ENCODE measurements at regions not wholly inside any gene's neighbourhood (a gene's known extent, or its start where the extent isn't known, plus 50 kb on each side); places are given as distances from the start of the nearest gene placed in this dataset.

- CTCF ChIA-PET, result no interaction called here
- TF ChIP-seq CTCF (IDR thresholded peaks at IDR 0.05; ENCODE audit: insufficient read depth, low read depth, low read length), result no peak
- H3K36me3 ChIP-seq (ENCODE audit: control insufficient read depth, insufficient read depth, low read length), result no peaks in the 10 kb centered on the region
- POLR2A ChIA-PET, result no interaction called here
- DNase-seq (ENCODE audit: low read depth), result no peak
- H3K4me3 ChIP-seq (ENCODE audit: low read depth, low read length), result no peak overlapping the region
- H3K27me3 ChIP-seq (ENCODE audit: control insufficient read depth, insufficient read depth, low read length), result no peaks in the 10 kb centered on the region
These were observed 600.0 kb downstream of the SI start for GRCh38 chr3:164478323-164478722.

- CTCF ChIA-PET, result no interaction called here
- Histone ChIP-seq H3K36me3 (ENCODE audit: control insufficient read depth, insufficient read depth, low read length) (no peaks in the 10 kb centered on the region), H3K27me3 (ENCODE audit: control insufficient read depth, insufficient read depth, low read length) (no peaks in the 10 kb centered on the region), H3K4me3 (ENCODE audit: low read depth, low read length) (no peak overlapping the region)
- no peak for TF ChIP-seq CTCF (IDR thresholded peaks at IDR 0.05; ENCODE audit: insufficient read depth, low read depth, low read length)
- POLR2A ChIA-PET, result no interaction called here
- no peak for DNase-seq (ENCODE audit: low read depth)
These were observed 600.9 kb downstream of the SI start for GRCh38 chr3:164477403-164477802.

- ChIA-PET CTCF (no interaction called here), POLR2A (no interaction called here)
- TF ChIP-seq CTCF (IDR thresholded peaks at IDR 0.05; ENCODE audit: insufficient read depth, low read depth, low read length), result no peak
- no peak overlapping the region for H3K4me3 ChIP-seq (ENCODE audit: low read depth, low read length)
- H3K27me3 ChIP-seq (ENCODE audit: control insufficient read depth, insufficient read depth, low read length), result no peaks in the 10 kb centered on the region
- no peaks in the 10 kb centered on the region for H3K36me3 ChIP-seq (ENCODE audit: control insufficient read depth, insufficient read depth, low read length)
- no peak for DNase-seq (ENCODE audit: low read depth)
These were observed 601.7 kb downstream of the SI start for GRCh38 chr3:164476631-164477030.

- no peak for TF ChIP-seq CTCF (IDR thresholded peaks at IDR 0.05; ENCODE audit: insufficient read depth, low read depth, low read length)
- POLR2A ChIA-PET, result no interaction called here
- Histone ChIP-seq H3K36me3 (ENCODE audit: control insufficient read depth, insufficient read depth, low read length) (no peaks in the 10 kb centered on the region), H3K27me3 (ENCODE audit: control insufficient read depth, insufficient read depth, low read length) (no peaks in the 10 kb centered on the region), H3K4me3 (ENCODE audit: low read depth, low read length) (no peak overlapping the region)
- CTCF ChIA-PET, result no interaction called here
- no peak for DNase-seq (ENCODE audit: low read depth)
These were observed 607.8 kb downstream of the SI start for GRCh38 chr3:164470471-164470870.

- DNase-seq (ENCODE audit: low read depth), result no peak
- ChIA-PET CTCF (no interaction called here), POLR2A (no interaction called here)
- no peak for TF ChIP-seq CTCF (IDR thresholded peaks at IDR 0.05; ENCODE audit: insufficient read depth, low read depth, low read length)
- H3K27me3 ChIP-seq (ENCODE audit: control insufficient read depth, insufficient read depth, low read length), result no peaks in the 10 kb centered on the region
- no peaks in the 10 kb centered on the region for H3K36me3 ChIP-seq (ENCODE audit: control insufficient read depth, insufficient read depth, low read length)
- H3K4me3 ChIP-seq (ENCODE audit: low read depth, low read length), result no peak overlapping the region
These were observed 610.2 kb downstream of the SI start for GRCh38 chr3:164468055-164468454.
